CD14-positive monocyte (primary cell): ENCODE measurements at regions not wholly inside any gene's neighbourhood (a gene's known extent, or its start where the extent isn't known, plus 50 kb on each side); places are given as distances from the start of the nearest gene placed in this dataset.

Experiments used
- DNase-seq, 3 donors: peaks; one replicate each; pipeline ENCODE4 v3.0.0-alpha.2; 2011 to 2022
- H2AFZ ChIP-seq: 2 replicates; pipeline ENCODE4 v1.6.0; 2012; ENCODE audit warnings: mild to moderate bottlenecking, low read depth, low read length, inconsistent platforms; ENCODE audit not compliant: insufficient read depth, poor library complexity, severe bottlenecking
- H3K27ac ChIP-seq, 2 donors: 1 replicate in 1 of 2; 2 replicates in 1 of 2; pipeline ENCODE4 v1.5.1; 2012 to 2013; ENCODE audit warnings: low read length in 2 of 2, control low read depth in 1 of 2, inconsistent platforms in 1 of 2, low read depth in 1 of 2, mild to moderate bottlenecking in 1 of 2
- H3K27me3 ChIP-seq, 2 donors: one replicate each; pipeline versions ENCODE4 v1.6.0 to v1.6.1; 2011 to 2013; ENCODE audit warnings: low read length in 2 of 2; ENCODE audit not compliant: control insufficient read depth in 2 of 2, insufficient read depth in 2 of 2
- H3K36me3 ChIP-seq, 2 donors: replicated peaks in 1 of 2; 1 replicate in 1 of 2; 2 replicates in 1 of 2; pipeline versions ENCODE4 v1.5.1 to v1.6.1; 2012 to 2013; ENCODE audit warnings: low read length in 2 of 2, control low read depth in 1 of 2, inconsistent platforms in 1 of 2, mild to moderate bottlenecking in 1 of 2; ENCODE audit not compliant: insufficient read depth in 2 of 2, control insufficient read depth in 1 of 2
- H3K4me1 ChIP-seq, 2 donors: 1 replicate in 1 of 2; 2 replicates in 1 of 2; pipeline versions ENCODE4 v1.5.1 to v1.6.1; 2012 to 2013; ENCODE audit warnings: low read length in 2 of 2, control low read depth in 1 of 2, inconsistent platforms in 1 of 2, mild to moderate bottlenecking in 1 of 2, moderate library complexity in 1 of 2; ENCODE audit not compliant: insufficient read depth in 2 of 2, control insufficient read depth in 1 of 2
- H3K4me2 ChIP-seq: replicated peaks from 2 replicates; pipeline ENCODE3; 2012; ENCODE audit warnings: low read length, moderate library complexity, mild to moderate bottlenecking; ENCODE audit not compliant: poor library complexity, severe bottlenecking; ENCODE audit errors: extremely low read depth
- H3K4me3 ChIP-seq, 3 experiments: fragments of 200-600 bp in 1 of 3; sonication (generic) in 1 of 3; replicated peaks in 1 of 3; 1 replicate in 2 of 3; 2 replicates in 1 of 3; pipeline ENCODE4 v1.5.1; 2011 to 2013; ENCODE audit warnings: low read length in 3 of 3, mild to moderate bottlenecking in 3 of 3, control low read depth in 2 of 3, low read depth in 2 of 3, inconsistent platforms in 1 of 3, moderate library complexity in 1 of 3
- H3K79me2 ChIP-seq: 2 replicates; pipeline ENCODE4 v1.6.0; 2012; ENCODE audit warnings: mild to moderate bottlenecking, control low read depth, inconsistent platforms, low read length, moderate library complexity; ENCODE audit not compliant: insufficient read depth
- H3K9ac ChIP-seq: 2 replicates; pipeline ENCODE4 v1.6.0; 2017; ENCODE audit warnings: low read length, mild to moderate bottlenecking; ENCODE audit not compliant: insufficient read depth, poor library complexity, severe bottlenecking
- H3K9me3 ChIP-seq, 2 donors: replicated peaks in 1 of 2; 1 replicate in 1 of 2; 2 replicates in 1 of 2; pipeline versions ENCODE4 v1.5.1 to v1.6.1; 2012 to 2013; ENCODE audit warnings: low read length in 2 of 2, control low read depth in 1 of 2; ENCODE audit not compliant: control insufficient read depth in 1 of 2, insufficient read depth in 1 of 2
- H4K20me1 ChIP-seq: 2 replicates; pipeline ENCODE4 v1.6.0; 2012; ENCODE audit warnings: mild to moderate bottlenecking, low read length, control low read depth, moderate library complexity; ENCODE audit not compliant: insufficient read depth
- H3K27ac Mint-ChIP-seq, 7 donors: one replicate each; pipeline ENCODE4 v1.8.0; 2020; ENCODE audit warnings: mild to moderate bottlenecking in 7 of 7, mixed read lengths in 7 of 7, moderate library complexity in 6 of 7, inconsistent platforms in 2 of 7
- H3K27me3 Mint-ChIP-seq, 3 donors: one replicate each; pipeline ENCODE4 v1.8.0; 2021 to 2022; ENCODE audit warnings: low read depth in 3 of 3, mild to moderate bottlenecking in 3 of 3, mixed read lengths in 3 of 3, moderate library complexity in 3 of 3, inconsistent platforms in 1 of 3
- H3K36me3 Mint-ChIP-seq, 2 donors: one replicate each; pipeline ENCODE4 v1.8.0; 2020; ENCODE audit warnings: mixed read lengths in 2 of 2, inconsistent platforms in 1 of 2, mild to moderate bottlenecking in 1 of 2
- H3K4me1 Mint-ChIP-seq: one replicate; pipeline ENCODE4 v1.8.0; 2020; ENCODE audit warnings: mild to moderate bottlenecking, mixed read lengths
- H3K4me3 Mint-ChIP-seq, 2 donors: one replicate each; pipeline ENCODE4 v1.8.0; 2020; ENCODE audit warnings: mild to moderate bottlenecking in 2 of 2, mixed read lengths in 2 of 2, moderate library complexity in 1 of 2
- H3K9me3 Mint-ChIP-seq, 7 donors: one replicate each; pipeline ENCODE4 v1.8.0; 2020 to 2022; ENCODE audit warnings: mixed read lengths in 7 of 7, mild to moderate bottlenecking in 6 of 7, moderate library complexity in 6 of 7, inconsistent platforms in 2 of 7
- CTCF ChIP-seq: fragments of 200-600 bp; IDR thresholded peaks from one replicate; pipeline ENCODE4 v1.8.0; 2022; ENCODE audit warnings: antibody characterized with exemption, mild to moderate bottlenecking
- WGBS: methylation state at CpG from one replicate; pipeline ENCODE4 v1.1.5; 2013; ENCODE audit warnings: missing lambda C conversion rate; ENCODE audit not compliant: insufficient coverage; 5-methylcytosine and 5-hydroxymethylcytosine counted together
- intact Hi-C, 2 donors: fragments of 100-400 bp; cut with micrococcal nuclease; formaldehyde crosslinking; loops; one replicate each; pipeline versions ENCODE4 v1.15.0 to v1.15.1; 2023

- Mint-ChIP-seq H3K4me3 (no peak overlapping the region), H3K9me3 (peaks cover 0 to 6% (median 2%) of the 10 kb centered on the region in 7 donors), H3K4me1 (no peaks in the 10 kb centered on the region), H3K27ac (no peak overlapping the region), H3K36me3 (no peaks in the 10 kb centered on the region), H3K27me3 (peaks cover 0 to 3% (median 2%) of the 10 kb centered on the region in 3 donors)
- 90% methylated on average over 3 of the region's 5 CpGs for WGBS
- H4K20me1 ChIP-seq: no peaks in the 10 kb centered on the region
- no peak overlapping the region for H3K27ac ChIP-seq
- H3K4me2 ChIP-seq: no peak overlapping the region
- no peaks in the 10 kb centered on the region for H3K36me3 ChIP-seq
- H2AFZ ChIP-seq: no peak overlapping the region
- no peak overlapping the region for H3K9ac ChIP-seq
- TF ChIP-seq CTCF: no peak
- no peaks in the 10 kb centered on the region for H3K27me3 ChIP-seq
- H3K4me1 ChIP-seq: no peaks in the 10 kb centered on the region
- H3K4me3 ChIP-seq: no peak overlapping the region
- intact Hi-C loops: no loop called here
- DNase-seq: no peak
- peaks cover 0 to 3% of the 10 kb centered on the region in 2 donors for H3K9me3 ChIP-seq
- no peaks in the 10 kb centered on the region for H3K79me2 ChIP-seq
These were observed 132.4 kb upstream of the RGS17 start for GRCh38 chr6:153263489-153263888.

GRCh38 chr6:153251326-153251725 is 120.2 kb upstream of the RGS17 start:
- H3K27ac Mint-ChIP-seq: no peak overlapping the region
- H3K9me3 ChIP-seq: no peaks in the 10 kb centered on the region
- DNase-seq: no peak
- H3K27me3 ChIP-seq: no peaks in the 10 kb centered on the region
- no peaks in the 10 kb centered on the region for H3K4me1 Mint-ChIP-seq
- no peaks in the 10 kb centered on the region for H3K79me2 ChIP-seq
- no peak overlapping the region for H3K4me3 ChIP-seq
- H3K4me3 Mint-ChIP-seq: no peak overlapping the region
- no peak for TF ChIP-seq CTCF
- no peak overlapping the region for H3K27ac ChIP-seq
- H3K4me1 ChIP-seq: no peaks in the 10 kb centered on the region
- intact Hi-C loops: no loop called here
- H3K4me2 ChIP-seq: no peak overlapping the region
- peaks cover 0 to 9% (median 0%) of the 10 kb centered on the region in 7 donors for H3K9me3 Mint-ChIP-seq
- H2AFZ ChIP-seq: no peak overlapping the region
- peaks cover 0 to 1% (median 0%) of the 10 kb centered on the region in 3 donors for H3K27me3 Mint-ChIP-seq
- no peaks in the 10 kb centered on the region for H3K36me3 ChIP-seq
- H3K9ac ChIP-seq: no peak overlapping the region
- no peaks in the 10 kb centered on the region for H4K20me1 ChIP-seq
- no peaks in the 10 kb centered on the region for H3K36me3 Mint-ChIP-seq
